ENCODE measurements at regions not wholly inside any gene's neighbourhood (a gene's known extent, or its start where the extent isn't known, plus 50 kb on each side); places are given as distances from the start of the nearest gene placed in this dataset.

DNA sequence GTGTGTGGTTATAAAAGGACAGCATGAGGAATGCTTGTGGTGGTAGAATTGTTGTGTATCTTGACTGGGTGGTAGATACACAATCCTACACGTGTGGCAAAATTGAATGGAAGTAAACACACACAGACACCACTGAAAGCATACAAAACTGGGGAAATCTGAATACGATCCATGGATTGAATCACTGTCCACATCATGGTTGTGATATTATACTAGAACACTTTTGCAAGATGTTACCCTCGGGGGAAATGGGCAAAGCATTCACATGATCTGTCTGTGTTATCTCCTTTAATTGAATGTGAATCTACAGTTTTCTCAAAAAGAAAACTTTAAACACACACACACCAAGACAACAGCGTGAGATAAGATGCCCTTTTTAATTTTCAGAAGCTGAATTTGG is 165.2 kb upstream of the CELF2 start:
- TF ChIP-seq, protein P1, sequence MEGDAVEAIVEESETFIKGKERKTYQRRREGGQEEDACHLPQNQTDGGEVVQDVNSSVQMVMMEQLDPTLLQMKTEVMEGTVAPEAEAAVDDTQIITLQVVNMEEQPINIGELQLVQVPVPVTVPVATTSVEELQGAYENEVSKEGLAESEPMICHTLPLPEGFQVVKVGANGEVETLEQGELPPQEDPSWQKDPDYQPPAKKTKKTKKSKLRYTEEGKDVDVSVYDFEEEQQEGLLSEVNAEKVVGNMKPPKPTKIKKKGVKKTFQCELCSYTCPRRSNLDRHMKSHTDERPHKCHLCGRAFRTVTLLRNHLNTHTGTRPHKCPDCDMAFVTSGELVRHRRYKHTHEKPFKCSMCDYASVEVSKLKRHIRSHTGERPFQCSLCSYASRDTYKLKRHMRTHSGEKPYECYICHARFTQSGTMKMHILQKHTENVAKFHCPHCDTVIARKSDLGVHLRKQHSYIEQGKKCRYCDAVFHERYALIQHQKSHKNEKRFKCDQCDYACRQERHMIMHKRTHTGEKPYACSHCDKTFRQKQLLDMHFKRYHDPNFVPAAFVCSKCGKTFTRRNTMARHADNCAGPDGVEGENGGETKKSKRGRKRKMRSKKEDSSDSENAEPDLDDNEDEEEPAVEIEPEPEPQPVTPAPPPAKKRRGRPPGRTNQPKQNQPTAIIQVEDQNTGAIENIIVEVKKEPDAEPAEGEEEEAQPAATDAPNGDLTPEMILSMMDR (IDR thresholded peaks at IDR 0.05), result no peak
- TF ChIP-seq POLR2A (IDR thresholded peaks at IDR 0.05), result no peak
